Left lung (tissue), 4 donors: ENCODE measurements at regions not wholly inside any gene's neighbourhood (a gene's known extent, or its start where the extent isn't known, plus 50 kb on each side); places are given as distances from the start of the nearest gene placed in this dataset.

Source experiments
- ATAC-seq: fragments of 200-7000 bp; cut with Tn5 transposase; one replicate; pipeline ENCODE4 v1.9.1; 2020; ENCODE audit warnings: moderate library complexity
- DNase-seq, 4 donors: peaks; one replicate each; pipeline ENCODE4 v3.0.0-alpha.2; 2013 to 2020
- H3K27ac ChIP-seq, 2 donors: fragments of 200-600 bp; sonication (generic) in 1 of 2; one replicate each; pipeline versions ENCODE4 v1.5.0 to v1.8.0; 2020 to 2021
- H3K27me3 ChIP-seq, 2 donors: fragments of 200-600 bp; sonication (generic) in 1 of 2; one replicate each; pipeline versions ENCODE4 v1.5.0 to v1.8.0; 2020 to 2021
- H3K36me3 ChIP-seq, 2 donors: fragments of 200-600 bp; sonication (generic) in 1 of 2; one replicate each; pipeline versions ENCODE4 v1.5.0 to v1.8.0; 2020 to 2021
- H3K4me1 ChIP-seq, 2 donors: fragments of 200-600 bp; one replicate each; pipeline ENCODE4 v1.8.0; 2021
- H3K4me3 ChIP-seq, 2 donors: fragments of 200-600 bp; sonication (generic) in 1 of 2; one replicate each; pipeline versions ENCODE4 v1.5.0 to v1.8.0; 2020 to 2021; ENCODE audit warnings: mild to moderate bottlenecking in 1 of 2
- H3K9me3 ChIP-seq, 2 donors: fragments of 200-600 bp; sonication (generic) in 1 of 2; one replicate each; pipeline versions ENCODE4 v1.5.0 to v1.8.0; 2020 to 2021
- CTCF ChIP-seq, 2 donors: fragments of 200-600 bp; sonication (generic) in 1 of 2; IDR thresholded peaks; one replicate each; pipeline versions ENCODE4 v1.5.0 to v1.8.0; 2021; ENCODE audit warnings: antibody characterized with exemption in 2 of 2
- intact Hi-C, 2 donors: fragments of 100-400 bp; cut with DNase I; formaldehyde crosslinking; loops; one replicate each; pipeline versions ENCODE4 v1.11.2 to v1.14.2; 2022
- donor health status: DM: no; HTN: yes; CAD: no.
- donor health status: DM: no; HTN: no; CAD: no.

GRCh38 chr10:33955676-33956075 is 621.2 kb upstream of the NRP1 start:
- no peak overlapping the region for H3K27ac ChIP-seq
- DNase-seq (no peak), ATAC-seq (no peak)
- no peak overlapping the region for H3K4me3 ChIP-seq
- H3K9me3 ChIP-seq: no peaks in the 10 kb centered on the region
- H3K4me1 ChIP-seq: no peaks in the 10 kb centered on the region
- H3K36me3 ChIP-seq: no peaks in the 10 kb centered on the region
- TF ChIP-seq CTCF (IDR thresholded peaks at IDR 0.05): no peak
- intact Hi-C loops: no loop called here
- H3K27me3 ChIP-seq: no peaks in the 10 kb centered on the region

- Histone ChIP-seq H3K4me3 (no peak overlapping the region), H3K36me3 (no peaks in the 10 kb centered on the region), H3K27me3 (no peaks in the 10 kb centered on the region), H3K27ac (no peak overlapping the region), H3K4me1 (no peaks in the 10 kb centered on the region), H3K9me3 (no peaks in the 10 kb centered on the region)
- ATAC-seq: no peak
- TF ChIP-seq CTCF (IDR thresholded peaks at IDR 0.05): no peak
- DNase-seq: no peak
- intact Hi-C loops: no loop called here
Observed at GRCh38 chr10:33952692-33953360, 618.4 kb upstream of the NRP1 start.

GRCh38 chr10:33950206-33950605 is 615.7 kb upstream of the NRP1 start:
- ATAC-seq (no peak), DNase-seq (no peak)
- H3K4me3 ChIP-seq: no peak overlapping the region
- no peaks in the 10 kb centered on the region for H3K9me3 ChIP-seq
- intact Hi-C loops: no loop called here
- H3K4me1 ChIP-seq: no peaks in the 10 kb centered on the region
- TF ChIP-seq CTCF (IDR thresholded peaks at IDR 0.05): no peak
- no peaks in the 10 kb centered on the region for H3K36me3 ChIP-seq
- no peaks in the 10 kb centered on the region for H3K27me3 ChIP-seq
- H3K27ac ChIP-seq: no peak overlapping the region

GRCh38 chr10:33947544-33947943 is 613.1 kb upstream of the NRP1 start:
- intact Hi-C loops: no loop called here
- no peak overlapping the region for H3K4me3 ChIP-seq
- H3K4me1 ChIP-seq: no peaks in the 10 kb centered on the region
- no peak for DNase-seq
- H3K27ac ChIP-seq: no peak overlapping the region
- H3K9me3 ChIP-seq: no peaks in the 10 kb centered on the region
- no peaks in the 10 kb centered on the region for H3K27me3 ChIP-seq
- TF ChIP-seq CTCF (IDR thresholded peaks at IDR 0.05): no peak
- no peaks in the 10 kb centered on the region for H3K36me3 ChIP-seq
- no peak for ATAC-seq

- no peak for TF ChIP-seq CTCF (IDR thresholded peaks at IDR 0.05)
- Histone ChIP-seq H3K4me3 (no peak overlapping the region), H3K4me1 (no peaks in the 10 kb centered on the region), H3K27ac (no peak overlapping the region), H3K27me3 (no peaks in the 10 kb centered on the region), H3K9me3 (no peaks in the 10 kb centered on the region), H3K36me3 (no peaks in the 10 kb centered on the region)
- ATAC-seq (no peak), DNase-seq (no peak)
- intact Hi-C loops: no loop called here
Observed at GRCh38 chr10:33945051-33945450, 610.6 kb upstream of the NRP1 start.
